GM12878 (cell line): ENCODE measurements at regions not wholly inside any gene's neighbourhood (a gene's known extent, or its start where the extent isn't known, plus 50 kb on each side); places are given as distances from the start of the nearest gene placed in this dataset.

Source experiments
- ATAC-seq: fragments of 200-7000 bp; cut with Tn5 transposase; 3 replicates; pipeline ENCODE4 v1.9.1; 2020; ENCODE audit warnings: mild to moderate bottlenecking, moderate library complexity
- BruUV-seq: library from RNA; stranded (reverse); fragments of 400-500 nt; replicated peaks from 2 replicates; lab custom pipeline; 2021; lab: Mats Ljungman, UMichigan
- CTCF ChIA-PET: fragments of 300-600 bp; sonication (Branson Sonifier 250); formaldehyde crosslinking; extraction: SDS; loops from one replicate; lab custom pipeline; 2021; ENCODE audit warnings: inconsistent platforms; lab: Yijun Ruan, JAX
- POLR2A ChIA-PET: fragments of 350-600 bp; formaldehyde crosslinking; extraction: SDS; loops from one replicate; lab custom pipeline; 2021; ENCODE audit warnings: inconsistent platforms; lab: Charles Lee
- RAD21 ChIA-PET: fragments of 300-600 bp; sonication (Branson Sonifier 250); formaldehyde crosslinking; loops from one replicate; lab custom pipeline; 2023; ENCODE audit warnings: antibody characterized with exemption; ENCODE audit not compliant: unreplicated experiment; lab: Charles Lee
- SMC1A ChIA-PET: fragments of 300-600 bp; sonication (Branson Sonifier 250); formaldehyde crosslinking; loops from one replicate; lab custom pipeline; 2023; ENCODE audit not compliant: unreplicated experiment, uncharacterized antibody; lab: Charles Lee
- DNase-seq: peaks from one replicate; pipeline ENCODE4 v3.0.0-alpha.2; 2011; ENCODE audit warnings: low read depth, low spot score
- FAIRE-seq: peaks from 3 replicates; lab custom pipeline; 2011; peaks lifted over from hg19 to GRCh38; lab: Jason Lieb, UNC
- H2AFZ ChIP-seq: 2 replicates; pipeline ENCODE4 v1.6.0; 2011; ENCODE audit warnings: low read depth, low read length, control low read depth; ENCODE audit not compliant: control insufficient read depth
- H3K27ac ChIP-seq: 2 replicates; pipeline ENCODE4 v1.5.1; 2011; ENCODE audit warnings: control low read depth; ENCODE audit not compliant: control insufficient read depth, insufficient read depth
- H3K27me3 ChIP-seq, 2 experiments: replicated peaks in 1 of 2; 2 replicates each; pipeline versions ENCODE4 v1.6.0 to v1.6.1; 2011; ENCODE audit warnings: low read length in 1 of 2; ENCODE audit not compliant: control insufficient read depth in 2 of 2, insufficient read depth in 2 of 2
- H3K36me3 ChIP-seq, 2 experiments: 2 replicates each; pipeline ENCODE4 v1.5.1; 2011; ENCODE audit warnings: low read length in 1 of 2; ENCODE audit not compliant: control insufficient read depth in 2 of 2, insufficient read depth in 2 of 2
- H3K4me1 ChIP-seq: 2 replicates; pipeline ENCODE4 v1.6.1; 2011; ENCODE audit warnings: mild to moderate bottlenecking, low read length, moderate library complexity, mixed read lengths; ENCODE audit not compliant: control insufficient read depth, insufficient read depth
- H3K4me2 ChIP-seq: 2 replicates; pipeline ENCODE4 v1.6.0; 2011; ENCODE audit warnings: control low read depth; ENCODE audit not compliant: control insufficient read depth, insufficient read depth
- H3K4me3 ChIP-seq: fragments of 200-600 bp; sonication (generic); 2 replicates; pipeline ENCODE4 v1.5.1; 2016
- H3K79me2 ChIP-seq: 2 replicates; pipeline ENCODE4 v1.6.0; 2011; ENCODE audit warnings: low read length; ENCODE audit not compliant: control insufficient read depth, insufficient read depth
- H3K9ac ChIP-seq: 2 replicates; pipeline ENCODE4 v1.8.0; 2011; ENCODE audit warnings: low read length, control low read depth, mixed read lengths; ENCODE audit not compliant: control insufficient read depth, insufficient read depth
- H3K9me3 ChIP-seq: replicated peaks from 3 replicates; pipeline ENCODE4 v1.5.1; 2011; ENCODE audit warnings: mild to moderate bottlenecking, low read length; ENCODE audit not compliant: control insufficient read depth, insufficient read depth
- H4K20me1 ChIP-seq: 2 replicates; pipeline ENCODE4 v1.6.0; 2011; ENCODE audit not compliant: control insufficient read depth, insufficient read depth
- CHD1 ChIP-seq: IDR thresholded peaks from 2 replicates; pipeline ENCODE4 v1.6.1; 2012; ENCODE audit warnings: low read depth, low read length, improper control_type of control experiment
- HCFC1 ChIP-seq: fragments of 150-350 bp; IDR thresholded peaks from 2 replicates; pipeline ENCODE4 v1.6.1; 2014; ENCODE audit warnings: low read length
- ZNF24 ChIP-seq: fragments of 450-650 bp; IDR thresholded peaks from 2 replicates; pipeline ENCODE4 v1.6.1; 2017; ENCODE audit warnings: antibody characterized with exemption, mild to moderate bottlenecking
- ZNF687 ChIP-seq: fragments of 450-650 bp; IDR thresholded peaks from 2 replicates; pipeline ENCODE4 v1.6.1; 2017; ENCODE audit warnings: mild to moderate bottlenecking, moderate library complexity
- in situ Hi-C: fragments of 300-500 bp; cut with MboI; formaldehyde crosslinking; loops from 9 replicates; pipeline ENCODE4 v1.14.3; 2018; ENCODE audit warnings: mixed read lengths
- intact Hi-C: fragments of 100-400 bp; cut with micrococcal nuclease; formaldehyde crosslinking; loops from one replicate; pipeline ENCODE4 v1.14.2; 2022; ENCODE audit not compliant: unreplicated experiment
- TF ChIP-seq, protein P1 (sequence below): fragments of 450-650 bp; IDR thresholded peaks from 2 replicates; pipeline ENCODE4 v1.6.1; 2017; ENCODE audit warnings: mild to moderate bottlenecking, moderate library complexity

- ChIA-PET CTCF (interaction anchor here (1.0 to 2.6 kb wide), 3 partner anchors 8 to 20 kb away, joined by 3 to 8 read pairs (median 4); no protein-coding TSS in a partner anchor), SMC1A (interaction anchor here (0.9 to 1.6 kb wide), 4 partner anchors 18 to 27 kb away, joined by 3 to 4 read pairs (median 3); no protein-coding TSS in a partner anchor), RAD21 (no interaction called here), POLR2A (interaction anchor here (0.7 kb wide), 1 partner anchor 9 kb away, joined by 6 read pairs; no protein-coding TSS in a partner anchor)
- no peak for FAIRE-seq
- H3K27me3 ChIP-seq: no peaks in the 10 kb centered on the region
- no peak overlapping the region for H2AFZ ChIP-seq
- no TSS peak for BruUV-seq
- no peaks in the 10 kb centered on the region for H3K79me2 ChIP-seq
- in situ Hi-C loops (no loop called here), intact Hi-C loops (no loop called here)
- H4K20me1 ChIP-seq: no peaks in the 10 kb centered on the region
- no peak for DNase-seq
- H3K9ac ChIP-seq: no peak overlapping the region
- ATAC-seq: no peak
- TF ChIP-seq ZNF24 (no peak), CHD1 (no peak), ZNF687 (no peak), HCFC1 (no peak)
- TF ChIP-seq, protein P1, sequence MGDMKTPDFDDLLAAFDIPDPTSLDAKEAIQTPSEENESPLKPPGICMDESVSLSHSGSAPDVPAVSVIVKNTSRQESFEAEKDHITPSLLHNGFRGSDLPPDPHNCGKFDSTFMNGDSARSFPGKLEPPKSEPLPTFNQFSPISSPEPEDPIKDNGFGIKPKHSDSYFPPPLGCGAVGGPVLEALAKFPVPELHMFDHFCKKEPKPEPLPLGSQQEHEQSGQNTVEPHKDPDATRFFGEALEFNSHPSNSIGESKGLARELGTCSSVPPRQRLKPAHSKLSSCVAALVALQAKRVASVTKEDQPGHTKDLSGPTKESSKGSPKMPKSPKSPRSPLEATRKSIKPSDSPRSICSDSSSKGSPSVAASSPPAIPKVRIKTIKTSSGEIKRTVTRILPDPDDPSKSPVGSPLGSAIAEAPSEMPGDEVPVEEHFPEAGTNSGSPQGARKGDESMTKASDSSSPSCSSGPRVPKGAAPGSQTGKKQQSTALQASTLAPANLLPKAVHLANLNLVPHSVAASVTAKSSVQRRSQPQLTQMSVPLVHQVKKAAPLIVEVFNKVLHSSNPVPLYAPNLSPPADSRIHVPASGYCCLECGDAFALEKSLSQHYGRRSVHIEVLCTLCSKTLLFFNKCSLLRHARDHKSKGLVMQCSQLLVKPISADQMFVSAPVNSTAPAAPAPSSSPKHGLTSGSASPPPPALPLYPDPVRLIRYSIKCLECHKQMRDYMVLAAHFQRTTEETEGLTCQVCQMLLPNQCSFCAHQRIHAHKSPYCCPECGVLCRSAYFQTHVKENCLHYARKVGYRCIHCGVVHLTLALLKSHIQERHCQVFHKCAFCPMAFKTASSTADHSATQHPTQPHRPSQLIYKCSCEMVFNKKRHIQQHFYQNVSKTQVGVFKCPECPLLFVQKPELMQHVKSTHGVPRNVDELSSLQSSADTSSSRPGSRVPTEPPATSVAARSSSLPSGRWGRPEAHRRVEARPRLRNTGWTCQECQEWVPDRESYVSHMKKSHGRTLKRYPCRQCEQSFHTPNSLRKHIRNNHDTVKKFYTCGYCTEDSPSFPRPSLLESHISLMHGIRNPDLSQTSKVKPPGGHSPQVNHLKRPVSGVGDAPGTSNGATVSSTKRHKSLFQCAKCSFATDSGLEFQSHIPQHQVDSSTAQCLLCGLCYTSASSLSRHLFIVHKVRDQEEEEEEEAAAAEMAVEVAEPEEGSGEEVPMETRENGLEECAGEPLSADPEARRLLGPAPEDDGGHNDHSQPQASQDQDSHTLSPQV: no peak
- H3K4me2 ChIP-seq: no peak overlapping the region
- no peak overlapping the region for H3K4me3 ChIP-seq
- peaks cover 2% of the 10 kb centered on the region; the same call in 1 of the 3 replicates for H3K9me3 ChIP-seq
- no peaks in the 10 kb centered on the region for H3K4me1 ChIP-seq
- H3K27ac ChIP-seq: no peak overlapping the region
- H3K36me3 ChIP-seq: no peaks in the 10 kb centered on the region
These were observed 119.2 kb upstream of the STT3B start for GRCh38 chr3:31413515-31413914.
